ENCODE measurements at regions not wholly inside any gene's neighbourhood (a gene's known extent, or its start where the extent isn't known, plus 50 kb on each side); places are given as distances from the start of the nearest gene placed in this dataset.
A peak's percentile ranks its signal among the peaks of the same experiment; 100 is the strongest.

DNA sequence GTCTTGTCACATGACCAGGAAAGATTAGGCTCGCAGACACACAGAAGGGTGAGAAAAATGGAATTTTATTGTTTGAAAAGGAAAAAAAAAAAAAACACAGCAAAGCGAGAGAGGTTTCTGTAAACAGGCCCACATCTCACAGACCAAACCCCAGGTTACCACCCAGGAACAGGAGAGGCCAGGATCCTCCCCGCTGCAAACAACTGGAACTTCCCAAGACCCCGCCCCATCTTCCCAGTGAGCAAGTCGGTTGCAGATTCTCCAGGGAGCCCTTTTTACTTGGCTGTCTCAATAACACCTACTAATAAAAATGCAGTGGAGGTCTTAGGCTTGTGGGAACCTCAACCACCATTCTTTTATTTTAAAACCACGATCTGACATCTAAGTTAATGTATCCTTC lies 84.7 kb upstream of the ETS2 start:
- Histone ChIP-seq H3K9ac (ENCODE audit: insufficient read depth, low read depth, low read length) (no peak overlapping the region), H3K36me3 (replicated peaks in 1 of 2; ENCODE audit: control insufficient read depth in 1 of 2, insufficient read depth in 2 of 2, low read length in 2 of 2) (no peaks in the 10 kb centered on the region), H3K27me3 (ENCODE audit: control insufficient read depth in 1 of 2, insufficient read depth in 2 of 2, low read length in 2 of 2) (peaks cover 2 to 17% of the 10 kb centered on the region in 2 experiments; a peak in 3 of 5 replicates), H3K4me3 (replicated peaks in 1 of 3; ENCODE audit: insufficient read depth in 1 of 3, low read depth in 2 of 3, low read length in 3 of 3) (no peak overlapping the region), H3K27ac (ENCODE audit: extremely low read length, insufficient read depth, low read length) (no peak overlapping the region), H3K4me2 (ENCODE audit: low read depth, low read length) (no peak overlapping the region), H3K9me3 (ENCODE audit: low read length) (peaks cover 15% of the 10 kb centered on the region), H3K4me1 (ENCODE audit: insufficient read depth, low read length) (peaks cover 7% of the 10 kb centered on the region; the same call in 1 of the 2 replicates), H3K79me2 (ENCODE audit: insufficient read depth, low read length) (no peaks in the 10 kb centered on the region), H4K20me1 (ENCODE audit: insufficient read depth, low read length) (no peaks in the 10 kb centered on the region), H2AFZ (ENCODE audit: low read length) (no peak overlapping the region)
- BruUV-seq (replicated peaks) = no TSS peak
- ChIA-PET CTCF (ENCODE audit: low intra/inter-chr PET ratio, low total read pairs) (no interaction called here), POLR2A (no interaction called here)
- WGBS (ENCODE audit: low lambda C conversion rate) = 50% methylated on average over 6 of the region's 6 CpGs
- ATAC-seq (no peak), FAIRE-seq (no peak), DNase-seq (ENCODE audit: low spot score) (no peak)
- TF ChIP-seq IKZF4 (CRISPR knock-in tag; IDR thresholded peaks at IDR 0.05; ENCODE audit: borderline replicate concordance, low read depth, not compliant biosample characterization) = no peak
- TF ChIP-seq, protein P1, sequence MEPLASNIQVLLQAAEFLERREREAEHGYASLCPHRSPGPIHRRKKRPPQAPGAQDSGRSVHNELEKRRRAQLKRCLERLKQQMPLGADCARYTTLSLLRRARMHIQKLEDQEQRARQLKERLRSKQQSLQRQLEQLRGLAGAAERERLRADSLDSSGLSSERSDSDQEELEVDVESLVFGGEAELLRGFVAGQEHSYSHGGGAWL (CRISPR knock-in tag; IDR thresholded peaks at IDR 0.05) = no peak
- TF ChIP-seq, protein P2, sequence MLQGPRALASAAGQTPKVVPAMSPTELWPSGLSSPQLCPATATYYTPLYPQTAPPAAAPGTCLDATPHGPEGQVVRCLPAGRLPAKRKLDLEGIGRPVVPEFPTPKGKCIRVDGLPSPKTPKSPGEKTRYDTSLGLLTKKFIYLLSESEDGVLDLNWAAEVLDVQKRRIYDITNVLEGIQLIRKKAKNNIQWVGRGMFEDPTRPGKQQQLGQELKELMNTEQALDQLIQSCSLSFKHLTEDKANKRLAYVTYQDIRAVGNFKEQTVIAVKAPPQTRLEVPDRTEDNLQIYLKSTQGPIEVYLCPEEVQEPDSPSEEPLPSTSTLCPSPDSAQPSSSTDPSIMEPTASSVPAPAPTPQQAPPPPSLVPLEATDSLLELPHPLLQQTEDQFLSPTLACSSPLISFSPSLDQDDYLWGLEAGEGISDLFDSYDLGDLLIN (CRISPR knock-in tag; IDR thresholded peaks at IDR 0.05; ENCODE audit: borderline replicate concordance) = no peak
- TF ChIP-seq ZNF720 (CRISPR knock-in tag; IDR thresholded peaks at IDR 0.05) = no peak
- in situ Hi-C loops (cut with HindIII; ENCODE audit: extremely low pct_ligation_motif_present, low pct_unique_long_range_greater_than_20kb) (no loop called here), intact Hi-C loops (cut with micrococcal nuclease; ENCODE audit: unreplicated experiment) (no loop called here)

DNA sequence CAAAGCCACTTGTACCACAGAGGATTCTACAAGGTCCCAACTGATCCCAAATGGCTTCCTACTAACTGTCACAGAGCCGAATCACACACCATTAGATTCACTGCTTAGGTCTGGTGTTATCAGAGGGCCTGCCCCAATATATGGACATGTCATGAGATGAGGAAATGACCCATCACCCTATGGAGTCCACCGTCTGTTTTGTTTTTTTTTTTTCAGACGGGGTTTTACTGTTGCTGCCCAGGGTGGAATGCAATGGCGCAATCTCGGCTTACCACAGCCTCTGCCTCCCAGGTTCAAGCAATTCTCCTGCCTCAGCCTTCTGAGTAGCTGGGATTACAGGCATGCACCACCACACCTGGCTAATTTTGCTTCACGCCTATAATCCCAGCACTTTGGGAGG lies 83.8 kb upstream of the ETS2 start:
- in situ Hi-C loops (cut with HindIII; ENCODE audit: extremely low pct_ligation_motif_present, low pct_unique_long_range_greater_than_20kb) = no loop called here
- Histone ChIP-seq H3K27me3 (ENCODE audit: control insufficient read depth in 1 of 2, insufficient read depth in 2 of 2, low read length in 2 of 2) (peaks cover 2 to 17% of the 10 kb centered on the region in 2 experiments; a peak in 3 of 5 replicates), H3K4me2 (ENCODE audit: low read depth, low read length) (no peak overlapping the region), H4K20me1 (ENCODE audit: insufficient read depth, low read length) (no peaks in the 10 kb centered on the region), H3K27ac (ENCODE audit: extremely low read length, insufficient read depth, low read length) (no peak overlapping the region), H3K9me3 (ENCODE audit: low read length) (peaks cover 15% of the 10 kb centered on the region), H3K4me3 (replicated peaks in 1 of 3; ENCODE audit: insufficient read depth in 1 of 3, low read depth in 2 of 3, low read length in 3 of 3) (no peak overlapping the region), H3K36me3 (replicated peaks in 1 of 2; ENCODE audit: control insufficient read depth in 1 of 2, insufficient read depth in 2 of 2, low read length in 2 of 2) (no peaks in the 10 kb centered on the region), H2AFZ (ENCODE audit: low read length) (no peak overlapping the region), H3K79me2 (ENCODE audit: insufficient read depth, low read length) (no peaks in the 10 kb centered on the region), H3K9ac (ENCODE audit: insufficient read depth, low read depth, low read length) (no peak overlapping the region), H3K4me1 (ENCODE audit: insufficient read depth, low read length) (peaks cover 7% of the 10 kb centered on the region; the same call in 1 of the 2 replicates)
- intact Hi-C loops (cut with micrococcal nuclease; ENCODE audit: unreplicated experiment) = no loop called here
- POLR2A ChIA-PET = no interaction called here
- FAIRE-seq = no peak
- CTCF ChIA-PET (ENCODE audit: low intra/inter-chr PET ratio, low total read pairs) = no interaction called here
- ATAC-seq = no peak
- WGBS (ENCODE audit: low lambda C conversion rate) = 14% methylated on average over 6 of the region's 6 CpGs
- BruUV-seq (replicated peaks) = no TSS peak
- no peak for DNase-seq (ENCODE audit: low spot score)
- TF ChIP-seq CEBPG (CRISPR knock-in tag; IDR thresholded peaks at IDR 0.05) (peak; percentile 49; the same call in 1 of the 2 replicates), TEAD3 (CRISPR knock-in tag; optimal IDR thresholded peaks at IDR 0.05; ENCODE audit: borderline replicate concordance) (peak; percentile 49), CEBPB (IDR thresholded peaks at IDR 0.05; ENCODE audit: borderline replicate concordance, low read depth, low read length) (peak; percentile 66; the same call in 1 of the 2 replicates), RXRA (CRISPR knock-in tag; IDR thresholded peaks at IDR 0.05) (no peak)
